ENCODE measurements at regions not wholly inside any gene's neighbourhood (a gene's known extent, or its start where the extent isn't known, plus 50 kb on each side); places are given as distances from the start of the nearest gene placed in this dataset.

GRCh38 chr3:158882445-158882844 lies 80.6 kb downstream of the MFSD1 start:
- no peaks in the 10 kb centered on the region for H3K36me3 ChIP-seq (ENCODE audit: control insufficient read depth, insufficient read depth, low read length)
- H3K27ac ChIP-seq (ENCODE audit: low read length) = no peak overlapping the region
- no peaks in the 10 kb centered on the region for H3K4me1 ChIP-seq (ENCODE audit: control insufficient read depth, insufficient read depth, low read length)
- H3K27me3 ChIP-seq (ENCODE audit: control insufficient read depth, insufficient read depth, low read length) = no peaks in the 10 kb centered on the region
- peaks cover 4% of the 10 kb centered on the region for H3K9me3 ChIP-seq (replicated peaks; ENCODE audit: control insufficient read depth, low read depth, low read length)
- WGBS (ENCODE audit: insufficient coverage) = no CpG with 5 or more reads among the region's 4 CpGs
- no peak overlapping the region for H3K4me3 ChIP-seq (ENCODE audit: low read length)
- no peak for DNase-seq

GRCh38 chr3:158896729-158897128 lies 94.9 kb downstream of the MFSD1 start:
- Histone ChIP-seq H3K4me1 (ENCODE audit: control insufficient read depth, insufficient read depth, low read length) (no peaks in the 10 kb centered on the region), H3K27ac (ENCODE audit: low read length) (no peak overlapping the region), H3K27me3 (ENCODE audit: control insufficient read depth, insufficient read depth, low read length) (no peaks in the 10 kb centered on the region), H3K9me3 (replicated peaks; ENCODE audit: control insufficient read depth, low read depth, low read length) (no peaks in the 10 kb centered on the region), H3K36me3 (ENCODE audit: control insufficient read depth, insufficient read depth, low read length) (no peaks in the 10 kb centered on the region), H3K4me3 (ENCODE audit: low read length) (no peak overlapping the region)
- WGBS (ENCODE audit: insufficient coverage) = 22% methylated on average over 2 of the region's 6 CpGs
- no peak for DNase-seq

GRCh38 chr3:158906749-158907148 lies 104.9 kb downstream of the MFSD1 start:
- WGBS (ENCODE audit: insufficient coverage) = 57% methylated on average over 1 of the region's 1 CpG
- Histone ChIP-seq H3K9me3 (replicated peaks; ENCODE audit: control insufficient read depth, low read depth, low read length) (no peaks in the 10 kb centered on the region), H3K27me3 (ENCODE audit: control insufficient read depth, insufficient read depth, low read length) (no peaks in the 10 kb centered on the region), H3K27ac (ENCODE audit: low read length) (no peak overlapping the region), H3K4me1 (ENCODE audit: control insufficient read depth, insufficient read depth, low read length) (no peaks in the 10 kb centered on the region), H3K4me3 (ENCODE audit: low read length) (no peak overlapping the region), H3K36me3 (ENCODE audit: control insufficient read depth, insufficient read depth, low read length) (no peaks in the 10 kb centered on the region)
- no peak for DNase-seq

- no CpG with 5 or more reads among the region's 2 CpGs for WGBS (ENCODE audit: insufficient coverage)
- Histone ChIP-seq H3K27ac (ENCODE audit: low read length) (no peak overlapping the region), H3K4me3 (ENCODE audit: low read length) (no peak overlapping the region), H3K9me3 (replicated peaks; ENCODE audit: control insufficient read depth, low read depth, low read length) (no peaks in the 10 kb centered on the region), H3K27me3 (ENCODE audit: control insufficient read depth, insufficient read depth, low read length) (no peaks in the 10 kb centered on the region), H3K4me1 (ENCODE audit: control insufficient read depth, insufficient read depth, low read length) (no peaks in the 10 kb centered on the region), H3K36me3 (ENCODE audit: control insufficient read depth, insufficient read depth, low read length) (no peaks in the 10 kb centered on the region)
- peak; percentile 12 for DNase-seq
Measured at GRCh38 chr3:158908187-158908734, 106.4 kb downstream of the MFSD1 start.

GRCh38 chr3:158909870-158910269 lies 108.0 kb downstream of the MFSD1 start:
- no peaks in the 10 kb centered on the region for H3K4me1 ChIP-seq (ENCODE audit: control insufficient read depth, insufficient read depth, low read length)
- H3K27ac ChIP-seq (ENCODE audit: low read length) = no peak overlapping the region
- no peaks in the 10 kb centered on the region for H3K9me3 ChIP-seq (replicated peaks; ENCODE audit: control insufficient read depth, low read depth, low read length)
- no CpG with 5 or more reads among the region's 2 CpGs for WGBS (ENCODE audit: insufficient coverage)
- H3K36me3 ChIP-seq (ENCODE audit: control insufficient read depth, insufficient read depth, low read length) = no peaks in the 10 kb centered on the region
- no peak overlapping the region for H3K4me3 ChIP-seq (ENCODE audit: low read length)
- DNase-seq = peak; percentile 43
- H3K27me3 ChIP-seq (ENCODE audit: control insufficient read depth, insufficient read depth, low read length) = no peaks in the 10 kb centered on the region

- Histone ChIP-seq H3K27ac (ENCODE audit: low read length) (no peak overlapping the region), H3K27me3 (ENCODE audit: control insufficient read depth, insufficient read depth, low read length) (no peaks in the 10 kb centered on the region), H3K9me3 (replicated peaks; ENCODE audit: control insufficient read depth, low read depth, low read length) (no peaks in the 10 kb centered on the region), H3K36me3 (ENCODE audit: control insufficient read depth, insufficient read depth, low read length) (no peaks in the 10 kb centered on the region), H3K4me1 (ENCODE audit: control insufficient read depth, insufficient read depth, low read length) (no peaks in the 10 kb centered on the region), H3K4me3 (ENCODE audit: low read length) (no peak overlapping the region)
- no peak for DNase-seq
- no CpG with 5 or more reads among the region's 6 CpGs for WGBS (ENCODE audit: insufficient coverage)
Measured at GRCh38 chr3:158911586-158911985, 109.7 kb downstream of the MFSD1 start.

GRCh38 chr3:158912188-158912587 lies 110.3 kb downstream of the MFSD1 start:
- H3K4me1 ChIP-seq (ENCODE audit: control insufficient read depth, insufficient read depth, low read length) = no peaks in the 10 kb centered on the region
- H3K4me3 ChIP-seq (ENCODE audit: low read length) = no peak overlapping the region
- no peak overlapping the region for H3K27ac ChIP-seq (ENCODE audit: low read length)
- WGBS (ENCODE audit: insufficient coverage) = no CpG with 5 or more reads among the region's 3 CpGs
- H3K9me3 ChIP-seq (replicated peaks; ENCODE audit: control insufficient read depth, low read depth, low read length) = no peaks in the 10 kb centered on the region
- no peaks in the 10 kb centered on the region for H3K27me3 ChIP-seq (ENCODE audit: control insufficient read depth, insufficient read depth, low read length)
- no peaks in the 10 kb centered on the region for H3K36me3 ChIP-seq (ENCODE audit: control insufficient read depth, insufficient read depth, low read length)
- no peak for DNase-seq

- DNase-seq = no peak
- H3K36me3 ChIP-seq (ENCODE audit: control insufficient read depth, insufficient read depth, low read length) = no peaks in the 10 kb centered on the region
- H3K27ac ChIP-seq (ENCODE audit: low read length) = no peak overlapping the region
- no peak overlapping the region for H3K4me3 ChIP-seq (ENCODE audit: low read length)
- no peaks in the 10 kb centered on the region for H3K9me3 ChIP-seq (replicated peaks; ENCODE audit: control insufficient read depth, low read depth, low read length)
- no peaks in the 10 kb centered on the region for H3K27me3 ChIP-seq (ENCODE audit: control insufficient read depth, insufficient read depth, low read length)
- no peaks in the 10 kb centered on the region for H3K4me1 ChIP-seq (ENCODE audit: control insufficient read depth, insufficient read depth, low read length)
- WGBS (ENCODE audit: insufficient coverage) = 80% methylated on average over 1 of the region's 6 CpGs
Measured at GRCh38 chr3:158912621-158913020, 110.8 kb downstream of the MFSD1 start.

GRCh38 chr3:158916111-158916510 lies 114.3 kb downstream of the MFSD1 start:
- DNase-seq = no peak
- 75% methylated on average over 2 of the region's 4 CpGs for WGBS (ENCODE audit: insufficient coverage)
- Histone ChIP-seq H3K27me3 (ENCODE audit: control insufficient read depth, insufficient read depth, low read length) (no peaks in the 10 kb centered on the region), H3K27ac (ENCODE audit: low read length) (no peak overlapping the region), H3K9me3 (replicated peaks; ENCODE audit: control insufficient read depth, low read depth, low read length) (no peaks in the 10 kb centered on the region), H3K4me3 (ENCODE audit: low read length) (no peak overlapping the region), H3K4me1 (ENCODE audit: control insufficient read depth, insufficient read depth, low read length) (no peaks in the 10 kb centered on the region), H3K36me3 (ENCODE audit: control insufficient read depth, insufficient read depth, low read length) (no peaks in the 10 kb centered on the region)

GRCh38 chr3:158918008-158918407 lies 116.2 kb downstream of the MFSD1 start:
- no peaks in the 10 kb centered on the region for H3K9me3 ChIP-seq (replicated peaks; ENCODE audit: control insufficient read depth, low read depth, low read length)
- no peak overlapping the region for H3K27ac ChIP-seq (ENCODE audit: low read length)
- H3K4me3 ChIP-seq (ENCODE audit: low read length) = no peak overlapping the region
- H3K27me3 ChIP-seq (ENCODE audit: control insufficient read depth, insufficient read depth, low read length) = no peaks in the 10 kb centered on the region
- no peaks in the 10 kb centered on the region for H3K4me1 ChIP-seq (ENCODE audit: control insufficient read depth, insufficient read depth, low read length)
- DNase-seq = no peak
- 20% methylated on average over 2 of the region's 3 CpGs for WGBS (ENCODE audit: insufficient coverage)
- H3K36me3 ChIP-seq (ENCODE audit: control insufficient read depth, insufficient read depth, low read length) = no peaks in the 10 kb centered on the region

- Histone ChIP-seq H3K27me3 (ENCODE audit: control insufficient read depth, insufficient read depth, low read length) (no peaks in the 10 kb centered on the region), H3K27ac (ENCODE audit: low read length) (no peak overlapping the region), H3K9me3 (replicated peaks; ENCODE audit: control insufficient read depth, low read depth, low read length) (no peaks in the 10 kb centered on the region), H3K36me3 (ENCODE audit: control insufficient read depth, insufficient read depth, low read length) (no peaks in the 10 kb centered on the region), H3K4me1 (ENCODE audit: control insufficient read depth, insufficient read depth, low read length) (no peaks in the 10 kb centered on the region), H3K4me3 (ENCODE audit: low read length) (no peak overlapping the region)
- no CpG with 5 or more reads among the region's 2 CpGs for WGBS (ENCODE audit: insufficient coverage)
- DNase-seq = no peak
Measured at GRCh38 chr3:158918451-158918850, 116.6 kb downstream of the MFSD1 start.

Measured in muscle of leg (tissue), 3 donors.